ENCODE measurements at regions not wholly inside any gene's neighbourhood (a gene's known extent, or its start where the extent isn't known, plus 50 kb on each side); places are given as distances from the start of the nearest gene placed in this dataset.

DNA sequence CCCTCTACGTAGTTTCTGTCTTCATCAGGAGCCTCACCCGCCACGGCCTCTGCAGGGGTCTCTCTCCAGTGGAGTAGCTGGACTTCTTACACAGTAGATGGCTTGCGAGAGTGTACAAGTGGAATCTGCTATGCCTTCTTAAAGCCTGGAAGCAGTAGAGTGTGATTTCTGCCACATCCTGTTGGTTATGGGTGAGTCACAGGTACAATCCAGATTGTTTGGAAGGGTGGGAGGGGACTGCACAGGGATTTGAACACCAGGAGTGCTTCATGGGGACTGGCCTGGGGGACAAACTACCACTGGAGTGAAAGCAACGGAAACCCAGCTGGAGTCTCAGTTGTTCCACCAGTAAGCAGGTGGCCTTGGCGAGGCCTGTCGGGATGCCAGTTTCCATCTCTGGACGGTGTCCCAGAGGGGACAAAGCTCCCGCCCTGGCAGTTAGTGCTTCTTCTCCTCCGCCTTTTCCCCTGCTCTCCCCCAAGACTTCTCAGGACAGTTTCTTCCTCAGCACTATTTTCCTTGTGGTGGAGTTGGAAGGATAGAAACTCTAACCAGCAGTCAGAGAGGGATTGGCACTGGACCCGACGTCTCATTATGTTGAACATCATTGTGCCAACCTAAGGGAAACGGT is 85.0 kb upstream of the RCN1 start:
- H3K4me3 ChIP-seq (ENCODE audit: low read depth, low read length), result no peak overlapping the region
- no peak for TF ChIP-seq CTCF (IDR thresholded peaks at IDR 0.05; ENCODE audit: insufficient read depth, low read depth, low read length, missing control alignments)
- DNase-seq (ENCODE audit: low read depth), result no peak

DNA sequence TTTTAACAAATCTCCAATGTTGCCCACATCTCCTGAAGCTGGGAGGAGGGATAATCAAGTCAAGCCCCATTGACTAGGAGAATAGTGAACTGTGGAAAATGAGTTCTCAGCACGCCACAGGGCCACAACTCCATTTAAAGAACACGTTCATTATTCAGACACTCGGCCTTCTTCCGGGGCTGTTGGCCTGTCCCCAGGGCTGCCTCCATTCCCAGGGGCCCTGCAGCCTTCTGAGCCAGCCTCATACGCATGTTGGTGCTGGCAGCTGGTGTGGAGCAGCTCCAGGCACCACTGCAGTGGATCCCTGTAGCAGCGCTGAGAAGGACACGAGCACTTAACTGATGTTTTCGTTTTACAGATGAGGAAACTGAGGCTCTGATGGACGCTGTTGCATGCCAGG is 87.5 kb upstream of the RCN1 start:
- peak; percentile 20 for DNase-seq (ENCODE audit: low read depth)
- no peak overlapping the region for H3K4me3 ChIP-seq (ENCODE audit: low read depth, low read length)
- no peak for TF ChIP-seq CTCF (IDR thresholded peaks at IDR 0.05; ENCODE audit: insufficient read depth, low read depth, low read length, missing control alignments)

DNA sequence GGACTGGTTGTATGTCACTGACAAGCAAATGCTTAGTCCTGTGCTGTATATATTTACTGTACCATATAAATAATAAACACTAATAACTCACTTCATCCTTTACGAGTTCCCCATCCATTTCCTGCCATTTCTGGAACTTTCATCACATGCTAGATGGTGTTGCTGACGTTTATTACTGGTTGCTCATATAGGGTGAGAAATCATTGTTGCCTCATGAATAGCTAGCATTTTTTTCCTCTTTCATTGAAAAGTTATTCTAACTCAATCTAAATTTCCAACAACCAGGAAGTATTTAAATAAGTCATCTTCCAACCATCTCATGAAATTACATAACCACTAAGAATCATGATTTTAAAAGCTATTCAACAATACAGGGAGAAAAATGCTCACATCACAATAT is 88.6 kb upstream of the RCN1 start:
- H3K4me3 ChIP-seq (ENCODE audit: low read depth, low read length), result no peak overlapping the region
- TF ChIP-seq CTCF (IDR thresholded peaks at IDR 0.05; ENCODE audit: insufficient read depth, low read depth, low read length, missing control alignments), result no peak

GRCh38 chr11:31997955-31998354 is 92.9 kb upstream of the RCN1 start:
- DNase-seq (ENCODE audit: low read depth), result no peak
- TF ChIP-seq CTCF (IDR thresholded peaks at IDR 0.05; ENCODE audit: insufficient read depth, low read depth, low read length, missing control alignments), result no peak

More for the DNA sequence above, 88.6 kb upstream of the RCN1 start:
- no peak for DNase-seq (ENCODE audit: low read depth)

GRCh38 chr11:31996159-31996881 is 94.6 kb upstream of the RCN1 start:
- TF ChIP-seq CTCF (IDR thresholded peaks at IDR 0.05; ENCODE audit: insufficient read depth, low read depth, low read length, missing control alignments), result no peak
- no peak for DNase-seq (ENCODE audit: low read depth)
- peak overlapping the region; percentile 33; the same call in 1 of the 2 replicates for H3K4me3 ChIP-seq (ENCODE audit: low read depth, low read length)

More at GRCh38 chr11:31997955-31998354, 92.9 kb upstream of the RCN1 start:
- no peak overlapping the region for H3K4me3 ChIP-seq (ENCODE audit: low read depth, low read length)

GRCh38 chr11:31995525-31996094 is 95.3 kb upstream of the RCN1 start:
- peak overlapping the region; percentile 33 for H3K4me3 ChIP-seq (ENCODE audit: low read depth, low read length)
- DNase-seq (ENCODE audit: low read depth), result peak; percentile 75
- TF ChIP-seq CTCF (IDR thresholded peaks at IDR 0.05; ENCODE audit: insufficient read depth, low read depth, low read length, missing control alignments), result no peak
